ENCODE measurements at regions not wholly inside any gene's neighbourhood (a gene's known extent, or its start where the extent isn't known, plus 50 kb on each side); places are given as distances from the start of the nearest gene placed in this dataset.

GRCh38 chr11:46216765-46217089, 60.7 kb upstream of the CREB3L1 start:
- TF ChIP-seq EZH2 (IDR thresholded peaks at IDR 0.05; ENCODE audit: borderline replicate concordance, low read depth, low read length, severe bottlenecking) (no peak), CTCF (IDR thresholded peaks at IDR 0.05; ENCODE audit: borderline replicate concordance, extremely low read depth, low read length, poor library complexity, severe bottlenecking) (no peak)
